Suprapubic skin (tissue), 4 donors: ENCODE measurements at regions not wholly inside any gene's neighbourhood (a gene's known extent, or its start where the extent isn't known, plus 50 kb on each side); places are given as distances from the start of the nearest gene placed in this dataset.

Source experiments
- DNase-seq, 2 donors: peaks; one replicate each; pipeline ENCODE4 v3.0.0-alpha.2; 2019; ENCODE audit warnings: low spot score in 2 of 2
- H3K27ac ChIP-seq: fragments of 200-600 bp; sonication (generic); one replicate; pipeline ENCODE4 v1.5.1; 2019
- H3K27me3 ChIP-seq: fragments of 200-600 bp; sonication (generic); one replicate; pipeline ENCODE4 v1.5.1; 2019
- H3K36me3 ChIP-seq: fragments of 200-600 bp; sonication (generic); one replicate; pipeline ENCODE4 v1.5.1; 2019
- H3K4me1 ChIP-seq: fragments of 200-600 bp; sonication (generic); one replicate; pipeline ENCODE4 v1.5.1; 2019
- H3K4me3 ChIP-seq: fragments of 200-600 bp; sonication (generic); one replicate; pipeline ENCODE4 v1.5.1; 2019; ENCODE audit warnings: mild to moderate bottlenecking
- H3K9me3 ChIP-seq: fragments of 200-600 bp; sonication (generic); one replicate; pipeline ENCODE4 v1.5.1; 2019
- CTCF ChIP-seq, 2 donors: fragments of 200-600 bp in 1 of 2; fragments of 450-650 bp in 1 of 2; sonication (generic) in 1 of 2; IDR thresholded peaks; one replicate each; pipeline ENCODE4 v1.5.1; 2016 to 2019; ENCODE audit warnings: antibody characterized with exemption in 2 of 2, mild to moderate bottlenecking in 1 of 2, moderate library complexity in 1 of 2
- EP300 ChIP-seq: sonication (generic); formaldehyde crosslinking; IDR thresholded peaks from one replicate; pipeline ENCODE4 v1.6.1; 2017; ENCODE audit warnings: antibody characterized with exemption
- POLR2A ChIP-seq, 2 donors: fragments of 450-650 bp; IDR thresholded peaks; one replicate each; pipeline ENCODE4 v1.6.1; 2017; ENCODE audit warnings: antibody characterized with exemption in 2 of 2, mild to moderate bottlenecking in 2 of 2, moderate library complexity in 2 of 2
- POLR2AphosphoS5 ChIP-seq, 3 donors: sonication (generic); formaldehyde crosslinking; IDR thresholded peaks; one replicate each; pipeline ENCODE4 v1.6.1; 2017; ENCODE audit warnings: antibody characterized with exemption in 3 of 3
- WGBS: methylation state at CpG from one replicate; pipeline ENCODE4 v1.1.5; 2018; 5-methylcytosine and 5-hydroxymethylcytosine counted together

- Histone ChIP-seq H3K4me1 (no peaks in the 10 kb centered on the region), H3K4me3 (no peak overlapping the region), H3K27me3 (no peaks in the 10 kb centered on the region), H3K9me3 (no peaks in the 10 kb centered on the region), H3K36me3 (no peaks in the 10 kb centered on the region), H3K27ac (no peak overlapping the region)
- WGBS = 81% methylated on average over 4 of the region's 4 CpGs
- TF ChIP-seq EP300 = no peak
- no peak for TF ChIP-seq POLR2A (IDR thresholded peaks at IDR 0.05)
- no peak for TF ChIP-seq CTCF (IDR thresholded peaks at IDR 0.05)
- no peak for TF ChIP-seq POLR2AphosphoS5 (IDR thresholded peaks at IDR 0.05)
- no peak for DNase-seq
These were observed 243.3 kb upstream of the REG3G start for GRCh38 chr2:78782196-78782595.

- no peak for DNase-seq
- H3K4me3 ChIP-seq = no peak overlapping the region
- TF ChIP-seq CTCF (IDR thresholded peaks at IDR 0.05) = no peak
- no peaks in the 10 kb centered on the region for H3K27me3 ChIP-seq
- no peaks in the 10 kb centered on the region for H3K9me3 ChIP-seq
- H3K4me1 ChIP-seq = no peaks in the 10 kb centered on the region
- no peaks in the 10 kb centered on the region for H3K36me3 ChIP-seq
- 70% methylated on average over 3 of the region's 3 CpGs for WGBS
- no peak overlapping the region for H3K27ac ChIP-seq
These were observed 213.4 kb upstream of the REG3G start for GRCh38 chr2:78811955-78812610.

GRCh38 chr2:78814331-78814986 lies 211.0 kb upstream of the REG3G start:
- WGBS = 68% methylated on average over 12 of the region's 12 CpGs
- H3K36me3 ChIP-seq = no peaks in the 10 kb centered on the region
- no peak overlapping the region for H3K27ac ChIP-seq
- H3K27me3 ChIP-seq = no peaks in the 10 kb centered on the region
- H3K4me3 ChIP-seq = no peak overlapping the region
- TF ChIP-seq EP300 (no peak), CTCF (IDR thresholded peaks at IDR 0.05) (no peak), POLR2AphosphoS5 (IDR thresholded peaks at IDR 0.05) (no peak), POLR2A (IDR thresholded peaks at IDR 0.05) (no peak)
- H3K9me3 ChIP-seq = no peaks in the 10 kb centered on the region
- no peaks in the 10 kb centered on the region for H3K4me1 ChIP-seq
- DNase-seq = no peak

DNA sequence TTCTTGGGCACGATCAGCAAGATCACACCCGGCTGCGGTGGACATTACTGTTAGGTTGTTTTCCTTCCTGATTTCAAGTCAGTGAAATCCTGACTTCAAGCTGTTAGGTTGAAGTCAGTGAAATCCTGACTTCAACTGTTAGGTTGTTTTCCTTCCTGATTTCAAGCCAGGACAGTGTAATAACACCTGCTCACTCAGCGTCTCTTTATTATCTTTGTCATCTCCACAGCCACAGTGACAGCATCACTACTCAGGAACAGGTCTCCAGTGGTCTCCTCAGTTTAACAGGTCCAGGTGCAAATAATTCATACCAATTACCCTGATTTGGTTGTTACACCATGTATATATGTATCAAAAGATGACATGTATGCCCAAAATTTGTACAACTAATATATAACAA lies 208.1 kb upstream of the REG3G start:
- no peaks in the 10 kb centered on the region for H3K27me3 ChIP-seq
- TF ChIP-seq CTCF (IDR thresholded peaks at IDR 0.05) = no peak
- no peak for TF ChIP-seq POLR2AphosphoS5 (IDR thresholded peaks at IDR 0.05)
- no peak overlapping the region for H3K27ac ChIP-seq
- H3K36me3 ChIP-seq = no peaks in the 10 kb centered on the region
- H3K4me1 ChIP-seq = no peaks in the 10 kb centered on the region
- H3K4me3 ChIP-seq = no peak overlapping the region
- WGBS = 74% methylated on average over 4 of the region's 4 CpGs
- no peaks in the 10 kb centered on the region for H3K9me3 ChIP-seq
- no peak for DNase-seq

DNA sequence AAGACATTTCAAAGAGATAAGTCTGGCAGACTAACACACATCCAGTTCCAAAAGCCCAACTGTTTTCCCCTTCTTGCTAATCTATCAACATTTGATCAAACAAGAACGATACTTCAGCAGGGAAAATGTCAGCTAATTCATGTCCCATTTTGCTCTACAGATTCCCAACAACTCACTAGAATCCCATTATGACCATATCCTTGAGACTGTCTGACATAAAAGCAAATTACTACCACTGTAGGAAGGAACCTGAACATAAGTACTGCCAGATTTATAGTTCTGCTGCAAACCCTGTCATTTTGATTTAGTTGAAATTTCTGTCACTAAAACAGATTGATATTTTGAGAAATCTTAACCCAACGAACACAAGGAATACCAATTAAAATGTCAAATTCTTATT lies 193.0 kb upstream of the REG3G start:
- no peaks in the 10 kb centered on the region for H3K4me1 ChIP-seq
- TF ChIP-seq POLR2AphosphoS5 (IDR thresholded peaks at IDR 0.05) (no peak), POLR2A (IDR thresholded peaks at IDR 0.05) (no peak), EP300 (no peak), CTCF (IDR thresholded peaks at IDR 0.05) (no peak)
- DNase-seq = no peak
- no peaks in the 10 kb centered on the region for H3K36me3 ChIP-seq
- H3K27me3 ChIP-seq = no peaks in the 10 kb centered on the region
- H3K27ac ChIP-seq = no peak overlapping the region
- H3K9me3 ChIP-seq = no peaks in the 10 kb centered on the region
- no peak overlapping the region for H3K4me3 ChIP-seq
- 31% methylated on average over 2 of the region's 2 CpGs for WGBS
